ENCODE measurements at regions not wholly inside any gene's neighbourhood (a gene's known extent, or its start where the extent isn't known, plus 50 kb on each side); places are given as distances from the start of the nearest gene placed in this dataset.
A peak's percentile ranks its signal among the peaks of the same experiment; 100 is the strongest.

GRCh38 chr5:61886214-61886613 lies 419.8 kb upstream of the KIF2A start:
- TF ChIP-seq CTCF (IDR thresholded peaks at IDR 0.05): no peak
- intact Hi-C loops (cut with DNase I): no loop called here

GRCh38 chr5:61887271-61887670 lies 418.7 kb upstream of the KIF2A start:
- Histone ChIP-seq H3K27ac (no peak overlapping the region), H3K27me3 (ENCODE audit: low read depth) (no peaks in the 10 kb centered on the region), H3K4me3 (no peak overlapping the region), H3K9me3 (peaks cover 1% of the 10 kb centered on the region), H3K36me3 (no peaks in the 10 kb centered on the region), H3K4me1 (no peaks in the 10 kb centered on the region)
- no peak for TF ChIP-seq CTCF (IDR thresholded peaks at IDR 0.05)
- DNase-seq: no peak
- ATAC-seq: no peak
- intact Hi-C loops (cut with DNase I): no loop called here

More at GRCh38 chr5:61886214-61886613, 419.8 kb upstream of the KIF2A start:
- Histone ChIP-seq H3K9me3 (no peaks in the 10 kb centered on the region), H3K27ac (no peak overlapping the region), H3K4me1 (no peaks in the 10 kb centered on the region), H3K4me3 (no peak overlapping the region), H3K36me3 (no peaks in the 10 kb centered on the region), H3K27me3 (ENCODE audit: low read depth) (no peaks in the 10 kb centered on the region)
- no peak for DNase-seq
- ATAC-seq: no peak

- no peak for ATAC-seq
Observed at GRCh38 chr5:61894046-61894445, 412.0 kb upstream of the KIF2A start.

GRCh38 chr5:61896811-61897210 lies 409.2 kb upstream of the KIF2A start:
- no peak overlapping the region for H3K27ac ChIP-seq
- DNase-seq (no peak), ATAC-seq (peak; percentile 38 to 68)
- no peak for TF ChIP-seq CTCF (IDR thresholded peaks at IDR 0.05)
- H3K36me3 ChIP-seq: no peaks in the 10 kb centered on the region
- no peaks in the 10 kb centered on the region for H3K4me1 ChIP-seq
- H3K27me3 ChIP-seq (ENCODE audit: low read depth): no peaks in the 10 kb centered on the region
- H3K9me3 ChIP-seq: peaks cover 16% of the 10 kb centered on the region
- intact Hi-C loops (cut with DNase I): no loop called here
- H3K4me3 ChIP-seq: no peak overlapping the region

More at GRCh38 chr5:61894046-61894445, 412.0 kb upstream of the KIF2A start:
- Histone ChIP-seq H3K9me3 (peaks cover 16% of the 10 kb centered on the region), H3K27ac (no peak overlapping the region), H3K36me3 (no peaks in the 10 kb centered on the region), H3K27me3 (ENCODE audit: low read depth) (no peaks in the 10 kb centered on the region), H3K4me3 (no peak overlapping the region), H3K4me1 (no peaks in the 10 kb centered on the region)
- no peak for TF ChIP-seq CTCF (IDR thresholded peaks at IDR 0.05)
- DNase-seq: no peak
- intact Hi-C loops (cut with DNase I): no loop called here

GRCh38 chr5:61897251-61897650 lies 408.8 kb upstream of the KIF2A start:
- intact Hi-C loops (cut with DNase I): no loop called here
- no peak overlapping the region for H3K27ac ChIP-seq
- no peak for TF ChIP-seq CTCF (IDR thresholded peaks at IDR 0.05)
- DNase-seq (no peak), ATAC-seq (no peak)
- no peak overlapping the region for H3K4me3 ChIP-seq
- H3K9me3 ChIP-seq: peaks cover 15% of the 10 kb centered on the region
- no peaks in the 10 kb centered on the region for H3K4me1 ChIP-seq
- H3K27me3 ChIP-seq (ENCODE audit: low read depth): no peaks in the 10 kb centered on the region
- H3K36me3 ChIP-seq: no peaks in the 10 kb centered on the region

- no peaks in the 10 kb centered on the region for H3K4me1 ChIP-seq
- intact Hi-C loops (cut with DNase I): no loop called here
- no peak for ATAC-seq
- no peaks in the 10 kb centered on the region for H3K9me3 ChIP-seq
- H3K36me3 ChIP-seq: no peaks in the 10 kb centered on the region
- H3K27ac ChIP-seq: no peak overlapping the region
- TF ChIP-seq CTCF (IDR thresholded peaks at IDR 0.05): no peak
- no peak overlapping the region for H3K4me3 ChIP-seq
- DNase-seq: no peak
- H3K27me3 ChIP-seq (ENCODE audit: low read depth): no peaks in the 10 kb centered on the region
Observed at GRCh38 chr5:61901997-61902396, 404.0 kb upstream of the KIF2A start.

Data from lower lobe of right lung (tissue), 2 donors.